GM12878 (cell line): ENCODE measurements at regions not wholly inside any gene's neighbourhood (a gene's known extent, or its start where the extent isn't known, plus 50 kb on each side); places are given as distances from the start of the nearest gene placed in this dataset.

ENCODE experiments used
- ATAC-seq: fragments of 200-7000 bp; cut with Tn5 transposase; 3 replicates; pipeline ENCODE4 v1.9.1; 2020; ENCODE audit warnings: mild to moderate bottlenecking, moderate library complexity
- BruUV-seq: library from RNA; stranded (reverse); fragments of 400-500 nt; replicated peaks from 2 replicates; lab custom pipeline; 2021; lab: Mats Ljungman, UMichigan
- CTCF ChIA-PET: fragments of 300-600 bp; sonication (Branson Sonifier 250); formaldehyde crosslinking; extraction: SDS; loops from one replicate; lab custom pipeline; 2021; ENCODE audit warnings: inconsistent platforms; lab: Yijun Ruan, JAX
- POLR2A ChIA-PET: fragments of 350-600 bp; formaldehyde crosslinking; extraction: SDS; loops from one replicate; lab custom pipeline; 2021; ENCODE audit warnings: inconsistent platforms; lab: Charles Lee
- RAD21 ChIA-PET: fragments of 300-600 bp; sonication (Branson Sonifier 250); formaldehyde crosslinking; loops from one replicate; lab custom pipeline; 2023; ENCODE audit warnings: antibody characterized with exemption; ENCODE audit not compliant: unreplicated experiment; lab: Charles Lee
- SMC1A ChIA-PET: fragments of 300-600 bp; sonication (Branson Sonifier 250); formaldehyde crosslinking; loops from one replicate; lab custom pipeline; 2023; ENCODE audit not compliant: unreplicated experiment, uncharacterized antibody; lab: Charles Lee
- DNase-seq: peaks from one replicate; pipeline ENCODE4 v3.0.0-alpha.2; 2011; ENCODE audit warnings: low read depth, low spot score
- FAIRE-seq: peaks from 3 replicates; lab custom pipeline; 2011; peaks lifted over from hg19 to GRCh38; lab: Jason Lieb, UNC
- H2AFZ ChIP-seq: 2 replicates; pipeline ENCODE4 v1.6.0; 2011; ENCODE audit warnings: low read depth, low read length, control low read depth; ENCODE audit not compliant: control insufficient read depth
- H3K27ac ChIP-seq: 2 replicates; pipeline ENCODE4 v1.5.1; 2011; ENCODE audit warnings: control low read depth; ENCODE audit not compliant: control insufficient read depth, insufficient read depth
- H3K27me3 ChIP-seq, 2 experiments: replicated peaks in 1 of 2; 2 replicates each; pipeline versions ENCODE4 v1.6.0 to v1.6.1; 2011; ENCODE audit warnings: low read length in 1 of 2; ENCODE audit not compliant: control insufficient read depth in 2 of 2, insufficient read depth in 2 of 2
- H3K36me3 ChIP-seq, 2 experiments: 2 replicates each; pipeline ENCODE4 v1.5.1; 2011; ENCODE audit warnings: low read length in 1 of 2; ENCODE audit not compliant: control insufficient read depth in 2 of 2, insufficient read depth in 2 of 2
- H3K4me1 ChIP-seq: 2 replicates; pipeline ENCODE4 v1.6.1; 2011; ENCODE audit warnings: mild to moderate bottlenecking, low read length, moderate library complexity, mixed read lengths; ENCODE audit not compliant: control insufficient read depth, insufficient read depth
- H3K4me2 ChIP-seq: 2 replicates; pipeline ENCODE4 v1.6.0; 2011; ENCODE audit warnings: control low read depth; ENCODE audit not compliant: control insufficient read depth, insufficient read depth
- H3K4me3 ChIP-seq: fragments of 200-600 bp; sonication (generic); 2 replicates; pipeline ENCODE4 v1.5.1; 2016
- H3K79me2 ChIP-seq: 2 replicates; pipeline ENCODE4 v1.6.0; 2011; ENCODE audit warnings: low read length; ENCODE audit not compliant: control insufficient read depth, insufficient read depth
- H3K9ac ChIP-seq: 2 replicates; pipeline ENCODE4 v1.8.0; 2011; ENCODE audit warnings: low read length, control low read depth, mixed read lengths; ENCODE audit not compliant: control insufficient read depth, insufficient read depth
- H3K9me3 ChIP-seq: replicated peaks from 3 replicates; pipeline ENCODE4 v1.5.1; 2011; ENCODE audit warnings: mild to moderate bottlenecking, low read length; ENCODE audit not compliant: control insufficient read depth, insufficient read depth
- H4K20me1 ChIP-seq: 2 replicates; pipeline ENCODE4 v1.6.0; 2011; ENCODE audit not compliant: control insufficient read depth, insufficient read depth
- ATF7 ChIP-seq: fragments of 450-650 bp; IDR thresholded peaks from 2 replicates; pipeline ENCODE4 v1.6.1; 2016; ENCODE audit warnings: low read depth, mild to moderate bottlenecking
- CREB1 ChIP-seq: IDR thresholded peaks from 2 replicates; pipeline ENCODE4 v1.6.1; 2012; ENCODE audit warnings: low read depth, mild to moderate bottlenecking, inconsistent platforms
- CREM ChIP-seq: IDR thresholded peaks from 2 replicates; pipeline ENCODE4 v1.6.1; 2014; ENCODE audit warnings: antibody characterized with exemption, low read depth
- DPF2 ChIP-seq: fragments of 450-650 bp; IDR thresholded peaks from 2 replicates; pipeline ENCODE4 v1.6.1; 2017; ENCODE audit warnings: mild to moderate bottlenecking
- HDGF ChIP-seq: fragments of 450-650 bp; IDR thresholded peaks from 2 replicates; pipeline ENCODE4 v1.6.1; 2016; ENCODE audit warnings: antibody characterized with exemption
- NR2C1 ChIP-seq: fragments of 450-650 bp; IDR thresholded peaks from 2 replicates; pipeline ENCODE4 v1.6.1; 2017; ENCODE audit warnings: antibody characterized with exemption, mild to moderate bottlenecking, moderate library complexity
- PML ChIP-seq: IDR thresholded peaks from 2 replicates; pipeline ENCODE4 v1.6.1; 2012; ENCODE audit warnings: low read length, inconsistent platforms
- POLR2A ChIP-seq: IDR thresholded peaks from 2 replicates; pipeline ENCODE4 v1.6.1; 2011; ENCODE audit warnings: low read depth, mild to moderate bottlenecking, low read length
- SMC3 ChIP-seq: IDR thresholded peaks from 2 replicates; pipeline ENCODE4 v1.6.1; 2011; ENCODE audit warnings: low read length, improper control_type of control experiment, borderline replicate concordance
- SRF ChIP-seq, 2 experiments: IDR thresholded peaks; 2 replicates each; pipeline ENCODE4 v1.6.1; 2011; ENCODE audit warnings: low read depth in 2 of 2, low read length in 2 of 2, mild to moderate bottlenecking in 1 of 2, moderate library complexity in 1 of 2
- ZBED1 ChIP-seq: IDR thresholded peaks from 2 replicates; pipeline ENCODE4 v1.6.1; 2016; ENCODE audit warnings: borderline replicate concordance
- in situ Hi-C: fragments of 300-500 bp; cut with MboI; formaldehyde crosslinking; loops from 9 replicates; pipeline ENCODE4 v1.14.3; 2018; ENCODE audit warnings: mixed read lengths
- intact Hi-C: fragments of 100-400 bp; cut with micrococcal nuclease; formaldehyde crosslinking; loops from one replicate; pipeline ENCODE4 v1.14.2; 2022; ENCODE audit not compliant: unreplicated experiment
- TF ChIP-seq, protein P1 (sequence below): fragments of 450-650 bp; IDR thresholded peaks from 2 replicates; pipeline ENCODE4 v1.6.1; 2017; ENCODE audit warnings: antibody characterized with exemption, mild to moderate bottlenecking, moderate library complexity

DNA sequence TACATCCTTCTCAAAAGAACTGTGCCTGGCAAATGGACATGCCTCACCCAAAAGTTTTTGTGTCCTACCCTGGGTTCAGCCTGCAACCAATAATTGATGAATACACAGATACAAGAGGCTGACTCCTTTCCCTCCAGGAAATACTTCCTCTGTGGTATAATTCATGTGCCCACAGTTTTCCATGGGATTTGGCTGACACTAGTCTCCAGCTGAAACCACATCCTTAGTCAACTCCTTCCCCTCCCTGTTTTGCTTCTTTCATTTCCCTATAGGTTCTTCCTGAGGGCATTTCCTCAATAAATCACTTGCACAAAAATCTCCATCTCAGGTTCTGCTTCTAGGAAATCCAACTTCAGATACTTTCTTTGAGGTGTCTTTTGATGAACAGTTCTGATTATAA lies 436.6 kb upstream of the C1orf87 start:
- ATAC-seq, result no peak
- Histone ChIP-seq H2AFZ (no peak overlapping the region), H3K36me3 (no peaks in the 10 kb centered on the region), H3K4me3 (no peak overlapping the region), H3K79me2 (no peaks in the 10 kb centered on the region), H3K9me3 (no peaks in the 10 kb centered on the region), H4K20me1 (no peaks in the 10 kb centered on the region), H3K4me2 (no peak overlapping the region), H3K27ac (no peak overlapping the region), H3K4me1 (no peaks in the 10 kb centered on the region), H3K9ac (no peak overlapping the region), H3K27me3 (no peaks in the 10 kb centered on the region)
- SMC1A ChIA-PET, result no interaction called here
- RAD21 ChIA-PET, result no interaction called here
- CTCF ChIA-PET, result no interaction called here
- no TSS peak for BruUV-seq
- TF ChIP-seq SMC3, result no peak
- TF ChIP-seq PML, result no peak
- TF ChIP-seq CREM, result no peak
- no peak for TF ChIP-seq CREB1
- no peak for TF ChIP-seq SRF (IDR thresholded peaks at IDR 0.05; ENCODE audit: low read depth in 2 of 2, low read length in 2 of 2)
- TF ChIP-seq, protein P1, sequence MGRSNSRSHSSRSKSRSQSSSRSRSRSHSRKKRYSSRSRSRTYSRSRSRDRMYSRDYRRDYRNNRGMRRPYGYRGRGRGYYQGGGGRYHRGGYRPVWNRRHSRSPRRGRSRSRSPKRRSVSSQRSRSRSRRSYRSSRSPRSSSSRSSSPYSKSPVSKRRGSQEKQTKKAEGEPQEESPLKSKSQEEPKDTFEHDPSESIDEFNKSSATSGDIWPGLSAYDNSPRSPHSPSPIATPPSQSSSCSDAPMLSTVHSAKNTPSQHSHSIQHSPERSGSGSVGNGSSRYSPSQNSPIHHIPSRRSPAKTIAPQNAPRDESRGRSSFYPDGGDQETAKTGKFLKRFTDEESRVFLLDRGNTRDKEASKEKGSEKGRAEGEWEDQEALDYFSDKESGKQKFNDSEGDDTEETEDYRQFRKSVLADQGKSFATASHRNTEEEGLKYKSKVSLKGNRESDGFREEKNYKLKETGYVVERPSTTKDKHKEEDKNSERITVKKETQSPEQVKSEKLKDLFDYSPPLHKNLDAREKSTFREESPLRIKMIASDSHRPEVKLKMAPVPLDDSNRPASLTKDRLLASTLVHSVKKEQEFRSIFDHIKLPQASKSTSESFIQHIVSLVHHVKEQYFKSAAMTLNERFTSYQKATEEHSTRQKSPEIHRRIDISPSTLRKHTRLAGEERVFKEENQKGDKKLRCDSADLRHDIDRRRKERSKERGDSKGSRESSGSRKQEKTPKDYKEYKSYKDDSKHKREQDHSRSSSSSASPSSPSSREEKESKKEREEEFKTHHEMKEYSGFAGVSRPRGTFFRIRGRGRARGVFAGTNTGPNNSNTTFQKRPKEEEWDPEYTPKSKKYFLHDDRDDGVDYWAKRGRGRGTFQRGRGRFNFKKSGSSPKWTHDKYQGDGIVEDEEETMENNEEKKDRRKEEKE, result no peak
- TF ChIP-seq POLR2A, result no peak
- no peak for TF ChIP-seq ZBED1
- TF ChIP-seq HDGF, result no peak
- TF ChIP-seq NR2C1, result no peak
- no peak for TF ChIP-seq DPF2
- TF ChIP-seq ATF7, result no peak
- POLR2A ChIA-PET, result no interaction called here
- in situ Hi-C loops (no loop called here), intact Hi-C loops (no loop called here)
- no peak for DNase-seq
- FAIRE-seq, result no peak
